Mononuclear cell (primary cell): ENCODE measurements at regions not wholly inside any gene's neighbourhood (a gene's known extent, or its start where the extent isn't known, plus 50 kb on each side); places are given as distances from the start of the nearest gene placed in this dataset.
"Not testable (repeated sequence)": the region's sequence is repeated elsewhere in the genome, so short reads cannot be mapped to it uniquely, and the experiment has no call there.

Source experiments
- H3K27me3 ChIP-seq: 2 replicates; pipeline ENCODE4 v1.6.0; 2011; ENCODE audit warnings: low read length, control low read depth; ENCODE audit not compliant: insufficient read depth
- H3K4me1 ChIP-seq: 2 replicates; pipeline ENCODE4 v1.5.1; 2011; ENCODE audit warnings: mild to moderate bottlenecking, low read length, control low read depth; ENCODE audit not compliant: insufficient read depth
- H3K4me3 ChIP-seq: 2 replicates; pipeline ENCODE4 v1.5.1; 2011; ENCODE audit warnings: mild to moderate bottlenecking, low read length, moderate library complexity
- H3K9me3 ChIP-seq: 2 replicates; pipeline ENCODE4 v1.5.1; 2011; ENCODE audit warnings: low read depth, mild to moderate bottlenecking, control low read depth, low read length

- H3K9me3 ChIP-seq, H3K4me1 ChIP-seq, H3K4me3 ChIP-seq, H3K27me3 ChIP-seq: not testable (repeated sequence)
These were observed 2226.0 kb upstream of the DEFB115 start for GRCh38 chr20:29031262-29031982.

GRCh38 chr20:29044239-29044638, 2213.2 kb upstream of the DEFB115 start:
- not testable (repeated sequence) for H3K4me3 ChIP-seq, H3K9me3 ChIP-seq, H3K4me1 ChIP-seq, H3K27me3 ChIP-seq

- H3K9me3 ChIP-seq, H3K27me3 ChIP-seq, H3K4me3 ChIP-seq, H3K4me1 ChIP-seq: not testable (repeated sequence)
These were observed 2207.4 kb upstream of the DEFB115 start for GRCh38 chr20:29050008-29050606.

GRCh38 chr20:29057866-29058484, 2199.5 kb upstream of the DEFB115 start:
- H3K9me3 ChIP-seq, H3K4me1 ChIP-seq, H3K27me3 ChIP-seq, H3K4me3 ChIP-seq: not testable (repeated sequence)

- not testable (repeated sequence) for H3K27me3 ChIP-seq, H3K4me3 ChIP-seq, H3K4me1 ChIP-seq
- peaks cover 14% of the 10 kb centered on the region for H3K9me3 ChIP-seq
These were observed 2195.0 kb upstream of the DEFB115 start for GRCh38 chr20:29062451-29062850.

GRCh38 chr20:29066341-29066740, 2191.1 kb upstream of the DEFB115 start:
- not testable (repeated sequence) for H3K4me3 ChIP-seq, H3K4me1 ChIP-seq, H3K27me3 ChIP-seq
- peaks cover 14% of the 10 kb centered on the region for H3K9me3 ChIP-seq

- not testable (repeated sequence) for H3K9me3 ChIP-seq, H3K4me1 ChIP-seq, H3K4me3 ChIP-seq, H3K27me3 ChIP-seq
These were observed 2183.8 kb upstream of the DEFB115 start for GRCh38 chr20:29073640-29074039.

GRCh38 chr20:29079769-29080690, 2177.4 kb upstream of the DEFB115 start:
- Histone ChIP-seq H3K4me1 (no peaks in the 10 kb centered on the region), H3K27me3 (no peaks in the 10 kb centered on the region), H3K9me3 (peaks cover 6% of the 10 kb centered on the region), H3K4me3 (peak overlapping the region; percentile 41)

- not testable (repeated sequence) for H3K4me3 ChIP-seq, H3K9me3 ChIP-seq, H3K4me1 ChIP-seq, H3K27me3 ChIP-seq
These were observed 2175.8 kb upstream of the DEFB115 start for GRCh38 chr20:29081712-29082111.

- no peaks in the 10 kb centered on the region for H3K27me3 ChIP-seq
These were observed 2171.8 kb upstream of the DEFB115 start for GRCh38 chr20:29085625-29086024.

GRCh38 chr20:29086145-29086718, 2171.2 kb upstream of the DEFB115 start:
- peaks cover 11% of the 10 kb centered on the region for H3K9me3 ChIP-seq
- H3K27me3 ChIP-seq, H3K4me3 ChIP-seq, H3K4me1 ChIP-seq: not testable (repeated sequence)

More at GRCh38 chr20:29085625-29086024, 2171.8 kb upstream of the DEFB115 start:
- peaks cover 11% of the 10 kb centered on the region for H3K9me3 ChIP-seq
- H3K4me3 ChIP-seq = no peak overlapping the region
- no peaks in the 10 kb centered on the region for H3K4me1 ChIP-seq

- Histone ChIP-seq H3K9me3 (peaks cover 11% of the 10 kb centered on the region), H3K4me1 (no peaks in the 10 kb centered on the region), H3K4me3 (no peak overlapping the region), H3K27me3 (no peaks in the 10 kb centered on the region)
These were observed 2170.5 kb upstream of the DEFB115 start for GRCh38 chr20:29086938-29087337.

GRCh38 chr20:29087887-29088286, 2169.6 kb upstream of the DEFB115 start:
- peaks cover 11% of the 10 kb centered on the region for H3K9me3 ChIP-seq
- not testable (repeated sequence) for H3K4me3 ChIP-seq, H3K4me1 ChIP-seq, H3K27me3 ChIP-seq

- not testable (repeated sequence) for H3K4me3 ChIP-seq, H3K4me1 ChIP-seq, H3K27me3 ChIP-seq
- H3K9me3 ChIP-seq = peaks cover 11% of the 10 kb centered on the region
These were observed 2169.0 kb upstream of the DEFB115 start for GRCh38 chr20:29088472-29088871.

- not testable (repeated sequence) for H3K4me1 ChIP-seq, H3K4me3 ChIP-seq, H3K27me3 ChIP-seq
- H3K9me3 ChIP-seq = peaks cover 11% of the 10 kb centered on the region
These were observed 2168.1 kb upstream of the DEFB115 start for GRCh38 chr20:29089409-29089808.
